ENCODE measurements at regions not wholly inside any gene's neighbourhood (a gene's known extent, or its start where the extent isn't known, plus 50 kb on each side); places are given as distances from the start of the nearest gene placed in this dataset.

DNA sequence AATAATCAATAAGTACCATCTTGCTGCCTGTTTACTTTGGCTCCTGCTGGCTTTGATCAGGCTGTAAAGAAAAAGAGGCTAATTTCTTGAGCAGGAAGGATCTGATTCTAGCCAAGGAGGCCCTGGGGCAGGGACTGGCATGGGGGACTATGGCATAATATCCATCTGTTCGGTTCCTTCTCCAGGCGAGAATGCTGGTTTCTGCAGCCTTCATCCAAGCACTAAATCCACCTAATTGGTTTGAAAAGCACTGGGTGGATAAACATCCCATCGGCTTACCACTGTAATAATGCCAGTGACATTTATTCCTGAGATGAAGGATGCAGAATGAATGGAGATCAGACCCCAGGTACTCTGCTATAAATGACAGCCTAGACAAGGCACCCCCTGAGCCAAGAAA lies 180.0 kb upstream of the ASIC2 start:
- TF ChIP-seq, protein P1, sequence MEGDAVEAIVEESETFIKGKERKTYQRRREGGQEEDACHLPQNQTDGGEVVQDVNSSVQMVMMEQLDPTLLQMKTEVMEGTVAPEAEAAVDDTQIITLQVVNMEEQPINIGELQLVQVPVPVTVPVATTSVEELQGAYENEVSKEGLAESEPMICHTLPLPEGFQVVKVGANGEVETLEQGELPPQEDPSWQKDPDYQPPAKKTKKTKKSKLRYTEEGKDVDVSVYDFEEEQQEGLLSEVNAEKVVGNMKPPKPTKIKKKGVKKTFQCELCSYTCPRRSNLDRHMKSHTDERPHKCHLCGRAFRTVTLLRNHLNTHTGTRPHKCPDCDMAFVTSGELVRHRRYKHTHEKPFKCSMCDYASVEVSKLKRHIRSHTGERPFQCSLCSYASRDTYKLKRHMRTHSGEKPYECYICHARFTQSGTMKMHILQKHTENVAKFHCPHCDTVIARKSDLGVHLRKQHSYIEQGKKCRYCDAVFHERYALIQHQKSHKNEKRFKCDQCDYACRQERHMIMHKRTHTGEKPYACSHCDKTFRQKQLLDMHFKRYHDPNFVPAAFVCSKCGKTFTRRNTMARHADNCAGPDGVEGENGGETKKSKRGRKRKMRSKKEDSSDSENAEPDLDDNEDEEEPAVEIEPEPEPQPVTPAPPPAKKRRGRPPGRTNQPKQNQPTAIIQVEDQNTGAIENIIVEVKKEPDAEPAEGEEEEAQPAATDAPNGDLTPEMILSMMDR (IDR thresholded peaks at IDR 0.05): no peak
- TF ChIP-seq EP300 (IDR thresholded peaks at IDR 0.05) (no peak), POLR2A (IDR thresholded peaks at IDR 0.05) (no peak)
